ENCODE measurements at regions not wholly inside any gene's neighbourhood (a gene's known extent, or its start where the extent isn't known, plus 50 kb on each side); places are given as distances from the start of the nearest gene placed in this dataset.

GRCh38 chr14:97262336-97262735 lies 465.2 kb downstream of the VRK1 start:
- no peak for DNase-seq (ENCODE audit: low spot score)
- no peak for ATAC-seq (ENCODE audit: low FRiP score)
- TF ChIP-seq CTCF (IDR thresholded peaks at IDR 0.05) = no peak

GRCh38 chr14:97264516-97265230 lies 467.5 kb downstream of the VRK1 start:
- no peak for TF ChIP-seq CTCF (IDR thresholded peaks at IDR 0.05)
- no peak for DNase-seq (ENCODE audit: low spot score)
- ATAC-seq (ENCODE audit: low FRiP score) = no peak

GRCh38 chr14:97266653-97267052 lies 469.5 kb downstream of the VRK1 start:
- no peak for TF ChIP-seq CTCF (IDR thresholded peaks at IDR 0.05)
- ATAC-seq (ENCODE audit: low FRiP score) (no peak), DNase-seq (ENCODE audit: low spot score) (no peak)

GRCh38 chr14:97267509-97267908 lies 470.3 kb downstream of the VRK1 start:
- ATAC-seq (ENCODE audit: low FRiP score) (no peak), DNase-seq (ENCODE audit: low spot score) (no peak)
- no peak for TF ChIP-seq CTCF (IDR thresholded peaks at IDR 0.05)

GRCh38 chr14:97268097-97268496 lies 470.9 kb downstream of the VRK1 start:
- DNase-seq (ENCODE audit: low spot score) (no peak), ATAC-seq (ENCODE audit: low FRiP score) (no peak)
- no peak for TF ChIP-seq CTCF (IDR thresholded peaks at IDR 0.05)

GRCh38 chr14:97270308-97270707 lies 473.1 kb downstream of the VRK1 start:
- DNase-seq (ENCODE audit: low spot score) (no peak), ATAC-seq (ENCODE audit: low FRiP score) (no peak)
- TF ChIP-seq CTCF (IDR thresholded peaks at IDR 0.05) = no peak

- DNase-seq (ENCODE audit: low spot score) (no peak), ATAC-seq (ENCODE audit: low FRiP score) (no peak)
- TF ChIP-seq CTCF (IDR thresholded peaks at IDR 0.05) = no peak
Observed at GRCh38 chr14:97271451-97271960, 474.3 kb downstream of the VRK1 start.

Measured in omental fat pad (tissue), 3 donors.